OCI-M2 (cell line): ENCODE measurements at regions not wholly inside any gene's neighbourhood (a gene's known extent, or its start where the extent isn't known, plus 50 kb on each side); places are given as distances from the start of the nearest gene placed in this dataset.
"Not testable (repeated sequence)": the region's sequence is repeated elsewhere in the genome, so short reads cannot be mapped to it uniquely, and the experiment has no call there.

Experiments
- DNase-seq: peaks from one replicate; lab custom pipeline; 2025; ENCODE audit not compliant: unreplicated experiment; lab: John Stamatoyannopoulos, UW

GRCh38 chr12:60231976-60232907, 636.4 kb downstream of the SLC16A7 start:
- no peak for DNase-seq

GRCh38 chr12:60234611-60235195, 638.9 kb downstream of the SLC16A7 start:
- DNase-seq: not testable (repeated sequence)

GRCh38 chr12:60235261-60235660, 639.4 kb downstream of the SLC16A7 start:
- no peak for DNase-seq

- DNase-seq: not testable (repeated sequence)
Observed at GRCh38 chr12:60236416-60236815, 640.6 kb downstream of the SLC16A7 start.

- no peak for DNase-seq
Observed at GRCh38 chr12:60240891-60241290, 645.1 kb downstream of the SLC16A7 start.

- DNase-seq: no peak
Observed at GRCh38 chr12:60251091-60251490, 655.3 kb downstream of the SLC16A7 start.

GRCh38 chr12:60252359-60253096, 656.7 kb downstream of the SLC16A7 start:
- no peak for DNase-seq

- DNase-seq: no peak
Observed at GRCh38 chr12:60255044-60255443, 659.2 kb downstream of the SLC16A7 start.

- no peak for DNase-seq
Observed at GRCh38 chr12:60257063-60257462, 661.2 kb downstream of the SLC16A7 start.

GRCh38 chr12:60259225-60259624, 663.4 kb downstream of the SLC16A7 start:
- DNase-seq: no peak

- DNase-seq: no peak
Observed at GRCh38 chr12:60262378-60262777, 666.5 kb downstream of the SLC16A7 start.

- DNase-seq: no peak
Observed at GRCh38 chr12:60263161-60263560, 667.3 kb downstream of the SLC16A7 start.

- DNase-seq: no peak
Observed at GRCh38 chr12:60263836-60264493, 668.1 kb downstream of the SLC16A7 start.

GRCh38 chr12:60265741-60266140, 669.9 kb downstream of the SLC16A7 start:
- no peak for DNase-seq

GRCh38 chr12:60266381-60266852, 670.6 kb downstream of the SLC16A7 start:
- DNase-seq: no peak

GRCh38 chr12:60269611-60270269, 673.9 kb downstream of the SLC16A7 start:
- DNase-seq: no peak

GRCh38 chr12:60271816-60272215, 676.0 kb downstream of the SLC16A7 start:
- DNase-seq: no peak

- DNase-seq: no peak
Observed at GRCh38 chr12:60278209-60278608, 682.4 kb downstream of the SLC16A7 start.

GRCh38 chr12:60279221-60279620, 683.4 kb downstream of the SLC16A7 start:
- DNase-seq: no peak

- DNase-seq: no peak
Observed at GRCh38 chr12:60281522-60281921, 685.7 kb downstream of the SLC16A7 start.
